Tongue (tissue), 1 donor: ENCODE measurements at regions not wholly inside any gene's neighbourhood (a gene's known extent, or its start where the extent isn't known, plus 50 kb on each side); places are given as distances from the start of the nearest gene placed in this dataset.
"Not testable (repeated sequence)": the region's sequence is repeated elsewhere in the genome, so short reads cannot be mapped to it uniquely, and the experiment has no call there.

Source experiments
- DNase-seq: peaks from one replicate; pipeline ENCODE4 v3.0.0-alpha.2; 2015

- DNase-seq, result no peak
These were observed 208.2 kb upstream of the SGO1 start for GRCh38 chr3:20394243-20394642.

GRCh38 chr3:20391644-20392043 is 205.6 kb upstream of the SGO1 start:
- DNase-seq, result no peak

- DNase-seq, result no peak
These were observed 203.0 kb upstream of the SGO1 start for GRCh38 chr3:20388971-20389370.

- no peak for DNase-seq
These were observed 194.3 kb upstream of the SGO1 start for GRCh38 chr3:20380295-20380694.

GRCh38 chr3:20378315-20378714 is 192.3 kb upstream of the SGO1 start:
- no peak for DNase-seq

GRCh38 chr3:20376665-20377217 is 190.7 kb upstream of the SGO1 start:
- no peak for DNase-seq

- no peak for DNase-seq
These were observed 189.3 kb upstream of the SGO1 start for GRCh38 chr3:20375302-20375701.

GRCh38 chr3:20370273-20371063 is 184.5 kb upstream of the SGO1 start:
- not testable (repeated sequence) for DNase-seq

- DNase-seq, result no peak
These were observed 175.0 kb upstream of the SGO1 start for GRCh38 chr3:20361000-20361399.

GRCh38 chr3:20353286-20353685 is 167.3 kb upstream of the SGO1 start:
- DNase-seq, result no peak

GRCh38 chr3:20352546-20353179 is 166.7 kb upstream of the SGO1 start:
- DNase-seq, result no peak

- DNase-seq, result no peak
These were observed 164.4 kb upstream of the SGO1 start for GRCh38 chr3:20350449-20350848.

- no peak for DNase-seq
These were observed 160.9 kb upstream of the SGO1 start for GRCh38 chr3:20346916-20347315.

GRCh38 chr3:20346369-20346768 is 160.4 kb upstream of the SGO1 start:
- no peak for DNase-seq

GRCh38 chr3:20344400-20344959 is 158.5 kb upstream of the SGO1 start:
- DNase-seq, result no peak

- DNase-seq, result no peak
These were observed 157.8 kb upstream of the SGO1 start for GRCh38 chr3:20343790-20344189.

GRCh38 chr3:20340324-20340928 is 154.4 kb upstream of the SGO1 start:
- DNase-seq, result peak; percentile 92

GRCh38 chr3:20336572-20336971 is 150.6 kb upstream of the SGO1 start:
- no peak for DNase-seq

- no peak for DNase-seq
These were observed 148.8 kb upstream of the SGO1 start for GRCh38 chr3:20334842-20335241.

GRCh38 chr3:20327889-20328288 is 141.9 kb upstream of the SGO1 start:
- DNase-seq, result no peak

- DNase-seq, result no peak
These were observed 140.5 kb upstream of the SGO1 start for GRCh38 chr3:20326541-20326940.

GRCh38 chr3:20325563-20325962 is 139.6 kb upstream of the SGO1 start:
- no peak for DNase-seq
